Cardiac muscle cell (in vitro differentiated cells and primary cell): ENCODE measurements at regions not wholly inside any gene's neighbourhood (a gene's known extent, or its start where the extent isn't known, plus 50 kb on each side); places are given as distances from the start of the nearest gene placed in this dataset.

Source experiments
- DNase-seq, 2 donors: peaks; one replicate each; pipeline versions ENCODE4 v3.0.0 to v3.0.0-alpha.2; 2010 to 2017; ENCODE audit warnings: low read depth in 1 of 2, low spot score in 1 of 2
- H3K27ac ChIP-seq: fragments of 200-600 bp; sonication (generic); 2 replicates; pipeline ENCODE4 v1.5.1; 2016
- H3K27me3 ChIP-seq: fragments of 200-600 bp; sonication (generic); 2 replicates; pipeline ENCODE4 v1.6.0; 2016; ENCODE audit warnings: control low read depth
- H3K36me3 ChIP-seq: fragments of 200-600 bp; sonication (generic); 2 replicates; pipeline ENCODE4 v1.5.1; 2016; ENCODE audit warnings: control low read depth
- H3K4me1 ChIP-seq: fragments of 200-600 bp; sonication (generic); 2 replicates; pipeline ENCODE4 v1.8.1; 2017; ENCODE audit warnings: low read depth, mild to moderate bottlenecking, mixed run types
- H3K4me3 ChIP-seq: fragments of 200-600 bp; sonication (generic); 2 replicates; pipeline ENCODE4 v1.5.1; 2016; ENCODE audit warnings: mild to moderate bottlenecking
- H3K9me3 ChIP-seq: fragments of 200-600 bp; sonication (generic); 2 replicates; pipeline ENCODE4 v1.5.1; 2017; ENCODE audit warnings: low read depth, mild to moderate bottlenecking, control low read depth
- TF ChIP-seq, protein P1 (sequence below): IDR thresholded peaks from 2 replicates; pipeline ENCODE4 v1.5.1; 2012; ENCODE audit warnings: low read depth, mild to moderate bottlenecking, low read length

- DNase-seq, result peak in 1 of 2 donors; percentile 89
Observed at GRCh38 chr10:30185916-30186315, 126.5 kb upstream of the JCAD start.

DNA sequence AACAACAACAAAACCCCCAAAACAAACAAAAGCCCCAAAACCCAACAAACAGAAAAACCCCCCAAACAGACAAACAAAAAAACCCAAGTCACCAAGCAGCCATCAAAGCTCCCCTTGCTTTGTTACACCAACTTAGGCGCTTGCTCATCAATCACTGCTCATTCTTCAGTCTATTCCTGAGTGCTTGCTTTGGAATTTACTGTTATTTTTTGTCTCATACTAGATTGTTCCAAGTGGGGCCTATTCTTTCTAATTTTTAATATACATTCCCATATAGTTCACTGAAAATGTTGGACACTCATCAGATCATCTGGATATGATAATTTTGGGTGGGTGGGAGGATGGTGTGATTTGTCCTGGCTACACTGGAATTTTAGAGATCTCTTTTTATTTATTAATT is 126.0 kb upstream of the JCAD start:
- TF ChIP-seq, protein P1, sequence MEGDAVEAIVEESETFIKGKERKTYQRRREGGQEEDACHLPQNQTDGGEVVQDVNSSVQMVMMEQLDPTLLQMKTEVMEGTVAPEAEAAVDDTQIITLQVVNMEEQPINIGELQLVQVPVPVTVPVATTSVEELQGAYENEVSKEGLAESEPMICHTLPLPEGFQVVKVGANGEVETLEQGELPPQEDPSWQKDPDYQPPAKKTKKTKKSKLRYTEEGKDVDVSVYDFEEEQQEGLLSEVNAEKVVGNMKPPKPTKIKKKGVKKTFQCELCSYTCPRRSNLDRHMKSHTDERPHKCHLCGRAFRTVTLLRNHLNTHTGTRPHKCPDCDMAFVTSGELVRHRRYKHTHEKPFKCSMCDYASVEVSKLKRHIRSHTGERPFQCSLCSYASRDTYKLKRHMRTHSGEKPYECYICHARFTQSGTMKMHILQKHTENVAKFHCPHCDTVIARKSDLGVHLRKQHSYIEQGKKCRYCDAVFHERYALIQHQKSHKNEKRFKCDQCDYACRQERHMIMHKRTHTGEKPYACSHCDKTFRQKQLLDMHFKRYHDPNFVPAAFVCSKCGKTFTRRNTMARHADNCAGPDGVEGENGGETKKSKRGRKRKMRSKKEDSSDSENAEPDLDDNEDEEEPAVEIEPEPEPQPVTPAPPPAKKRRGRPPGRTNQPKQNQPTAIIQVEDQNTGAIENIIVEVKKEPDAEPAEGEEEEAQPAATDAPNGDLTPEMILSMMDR, result no peak
- Histone ChIP-seq H3K4me3 (no peak overlapping the region), H3K36me3 (no peaks in the 10 kb centered on the region), H3K4me1 (peaks cover 6% of the 10 kb centered on the region), H3K27me3 (no peaks in the 10 kb centered on the region), H3K27ac (no peak overlapping the region), H3K9me3 (no peaks in the 10 kb centered on the region)
- DNase-seq, result no peak

More at GRCh38 chr10:30185916-30186315, 126.5 kb upstream of the JCAD start:
- TF ChIP-seq, protein P1, result no peak
- no peak overlapping the region for H3K27ac ChIP-seq
- peaks cover 10% of the 10 kb centered on the region for H3K4me1 ChIP-seq
- H3K27me3 ChIP-seq, result no peaks in the 10 kb centered on the region
- H3K36me3 ChIP-seq, result no peaks in the 10 kb centered on the region
- H3K4me3 ChIP-seq, result no peak overlapping the region
- no peaks in the 10 kb centered on the region for H3K9me3 ChIP-seq

DNA sequence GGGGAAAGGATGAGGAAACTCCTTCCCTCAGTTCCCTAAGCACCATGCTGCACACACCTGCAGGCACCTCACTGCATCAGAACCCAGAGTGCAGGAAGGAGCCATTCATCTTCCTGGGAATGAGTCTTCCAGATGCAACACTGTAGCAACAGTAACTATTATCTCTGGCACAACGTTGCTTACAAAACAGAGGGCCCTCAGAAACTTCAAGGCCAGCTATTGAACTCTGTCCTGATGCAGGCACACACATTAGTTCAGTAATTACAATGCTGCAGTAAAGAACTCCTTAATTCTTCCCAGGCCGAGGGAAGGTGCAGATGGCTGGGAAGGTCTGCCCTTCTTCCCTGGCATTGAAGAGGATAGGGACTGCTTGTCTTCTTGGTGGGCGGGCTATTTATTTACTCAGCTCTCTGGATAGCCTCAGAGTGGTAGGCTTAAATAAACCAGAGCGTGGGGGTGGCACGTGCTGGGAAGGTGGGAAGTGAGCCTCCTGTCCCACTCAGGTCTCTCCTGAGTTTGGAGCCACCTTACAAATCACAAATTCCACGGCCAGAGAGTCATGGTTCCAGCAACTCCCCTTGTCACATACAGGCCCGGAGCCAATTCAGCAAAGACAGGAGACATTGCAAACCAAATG is 125.1 kb upstream of the JCAD start:
- Histone ChIP-seq H3K9me3 (no peaks in the 10 kb centered on the region), H3K4me3 (no peak overlapping the region), H3K36me3 (no peaks in the 10 kb centered on the region), H3K27ac (no peak overlapping the region), H3K27me3 (no peaks in the 10 kb centered on the region), H3K4me1 (peaks cover 6% of the 10 kb centered on the region)
- TF ChIP-seq, protein P1, result no peak
- no peak for DNase-seq

DNA sequence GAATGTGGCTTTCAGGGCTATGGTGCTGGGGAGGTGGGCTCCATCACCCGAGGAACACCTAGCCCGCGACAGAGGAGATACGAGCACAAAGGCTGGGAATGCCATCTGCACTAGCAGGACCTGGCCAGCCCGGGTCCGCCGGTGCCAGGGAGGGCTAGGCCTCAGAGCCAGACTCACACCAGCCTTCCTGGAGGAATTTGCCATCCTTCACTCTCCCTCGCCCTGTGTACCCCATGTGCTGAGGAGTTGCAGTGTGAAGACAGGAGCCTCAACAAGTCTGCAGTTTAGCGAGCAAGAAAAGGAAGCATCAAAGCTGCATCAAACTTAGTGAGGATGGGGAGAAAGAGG is 123.6 kb upstream of the JCAD start:
- TF ChIP-seq, protein P1, result no peak
- peaks cover 1% of the 10 kb centered on the region for H3K4me1 ChIP-seq
- no peaks in the 10 kb centered on the region for H3K36me3 ChIP-seq
- H3K4me3 ChIP-seq, result no peak overlapping the region
- no peaks in the 10 kb centered on the region for H3K9me3 ChIP-seq
- no peaks in the 10 kb centered on the region for H3K27me3 ChIP-seq
- no peak overlapping the region for H3K27ac ChIP-seq
- no peak for DNase-seq

GRCh38 chr10:30182191-30183054 is 123.0 kb upstream of the JCAD start:
- peak; percentile 15 to 86 for DNase-seq
- no peaks in the 10 kb centered on the region for H3K4me1 ChIP-seq
- H3K27ac ChIP-seq, result no peak overlapping the region
- no peak overlapping the region for H3K4me3 ChIP-seq
- TF ChIP-seq, protein P1, result no peak
- no peaks in the 10 kb centered on the region for H3K36me3 ChIP-seq
- H3K9me3 ChIP-seq, result no peaks in the 10 kb centered on the region
- no peaks in the 10 kb centered on the region for H3K27me3 ChIP-seq
